ENCODE measurements at regions not wholly inside any gene's neighbourhood (a gene's known extent, or its start where the extent isn't known, plus 50 kb on each side); places are given as distances from the start of the nearest gene placed in this dataset.
"Not testable (repeated sequence)": the region's sequence is repeated elsewhere in the genome, so short reads cannot be mapped to it uniquely, and the experiment has no call there.

DNA sequence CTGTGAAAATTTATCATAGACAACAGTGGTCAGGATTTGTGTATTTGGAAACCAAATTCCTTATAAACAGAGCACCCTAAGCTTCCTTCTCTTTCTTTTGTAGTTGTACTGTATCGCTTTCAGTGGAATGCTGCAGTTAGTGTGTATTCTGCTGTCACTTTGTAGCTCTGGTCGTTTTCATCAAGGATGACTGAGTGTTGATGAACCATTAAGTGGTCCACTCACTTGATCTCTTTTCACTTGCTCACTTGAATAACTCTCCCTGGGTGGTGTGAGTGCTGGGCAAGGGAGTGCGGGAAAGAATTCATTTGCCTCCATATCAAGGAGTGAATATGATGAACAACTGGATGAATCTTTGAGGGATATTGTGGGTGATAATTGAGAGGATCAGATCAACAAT lies 1225.7 kb upstream of the WWC1 start:
- no peak for DNase-seq (ENCODE audit: low read depth)
- TF ChIP-seq, protein P1, sequence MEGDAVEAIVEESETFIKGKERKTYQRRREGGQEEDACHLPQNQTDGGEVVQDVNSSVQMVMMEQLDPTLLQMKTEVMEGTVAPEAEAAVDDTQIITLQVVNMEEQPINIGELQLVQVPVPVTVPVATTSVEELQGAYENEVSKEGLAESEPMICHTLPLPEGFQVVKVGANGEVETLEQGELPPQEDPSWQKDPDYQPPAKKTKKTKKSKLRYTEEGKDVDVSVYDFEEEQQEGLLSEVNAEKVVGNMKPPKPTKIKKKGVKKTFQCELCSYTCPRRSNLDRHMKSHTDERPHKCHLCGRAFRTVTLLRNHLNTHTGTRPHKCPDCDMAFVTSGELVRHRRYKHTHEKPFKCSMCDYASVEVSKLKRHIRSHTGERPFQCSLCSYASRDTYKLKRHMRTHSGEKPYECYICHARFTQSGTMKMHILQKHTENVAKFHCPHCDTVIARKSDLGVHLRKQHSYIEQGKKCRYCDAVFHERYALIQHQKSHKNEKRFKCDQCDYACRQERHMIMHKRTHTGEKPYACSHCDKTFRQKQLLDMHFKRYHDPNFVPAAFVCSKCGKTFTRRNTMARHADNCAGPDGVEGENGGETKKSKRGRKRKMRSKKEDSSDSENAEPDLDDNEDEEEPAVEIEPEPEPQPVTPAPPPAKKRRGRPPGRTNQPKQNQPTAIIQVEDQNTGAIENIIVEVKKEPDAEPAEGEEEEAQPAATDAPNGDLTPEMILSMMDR (IDR thresholded peaks at IDR 0.05; ENCODE audit: insufficient read depth, low read length): no peak
- H3K4me3 ChIP-seq (ENCODE audit: low read depth, low read length): no peak overlapping the region

DNA sequence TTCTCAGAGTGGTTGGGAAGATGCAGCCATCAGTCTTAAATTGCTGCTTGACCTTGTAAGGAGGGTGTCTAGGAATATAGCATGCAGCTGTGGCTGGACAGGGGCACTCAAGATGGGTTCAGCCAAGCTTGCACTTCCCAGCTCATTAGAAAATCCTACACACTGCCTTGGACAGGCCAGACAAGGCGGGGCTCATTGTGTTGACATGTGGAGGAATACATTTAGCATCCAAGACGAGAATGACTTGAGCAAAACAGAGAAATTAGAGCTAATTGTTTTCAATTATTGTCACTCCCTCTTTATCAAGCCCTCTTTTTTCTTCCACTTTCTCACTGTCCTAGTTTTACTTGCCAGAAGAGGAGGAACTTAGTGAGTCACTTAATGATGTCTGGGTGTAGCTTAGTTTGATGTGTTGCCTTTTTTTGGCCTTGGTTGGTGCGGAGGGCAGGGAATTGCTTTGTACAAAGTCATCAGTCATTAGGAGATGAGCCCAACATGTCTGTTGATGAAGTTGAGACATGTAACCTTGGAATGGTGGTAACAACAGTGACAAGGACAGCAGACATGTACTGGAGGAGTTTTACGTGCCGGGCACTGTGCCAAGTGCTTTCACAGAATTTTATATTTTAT lies 1219.3 kb upstream of the WWC1 start:
- TF ChIP-seq, protein P1 (IDR thresholded peaks at IDR 0.05; ENCODE audit: insufficient read depth, low read length): no peak
- DNase-seq (ENCODE audit: low read depth): no peak
- H3K4me3 ChIP-seq (ENCODE audit: low read depth, low read length): no peak overlapping the region

DNA sequence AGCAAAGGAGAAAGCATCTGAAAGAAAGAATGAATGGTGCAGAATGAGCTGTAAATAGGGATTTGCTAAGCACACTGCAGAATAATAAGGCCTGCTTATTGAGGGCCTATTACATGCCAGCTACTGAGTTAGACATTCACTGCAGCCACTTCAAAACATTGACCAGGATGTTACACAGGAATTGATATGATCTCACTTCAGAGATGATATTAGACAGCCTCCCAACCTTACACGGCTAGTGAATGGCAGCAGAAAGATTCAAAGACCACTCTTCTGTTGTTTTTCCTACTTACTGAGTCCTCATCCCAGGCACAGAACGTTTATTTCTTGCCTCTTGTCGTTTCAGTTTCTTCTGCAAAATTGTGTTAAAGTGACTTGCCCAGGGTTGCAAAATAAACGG lies 1209.9 kb upstream of the WWC1 start:
- TF ChIP-seq, protein P1 (IDR thresholded peaks at IDR 0.05; ENCODE audit: insufficient read depth, low read length): no peak
- DNase-seq (ENCODE audit: low read depth): no peak
- no peak overlapping the region for H3K4me3 ChIP-seq (ENCODE audit: low read depth, low read length)

DNA sequence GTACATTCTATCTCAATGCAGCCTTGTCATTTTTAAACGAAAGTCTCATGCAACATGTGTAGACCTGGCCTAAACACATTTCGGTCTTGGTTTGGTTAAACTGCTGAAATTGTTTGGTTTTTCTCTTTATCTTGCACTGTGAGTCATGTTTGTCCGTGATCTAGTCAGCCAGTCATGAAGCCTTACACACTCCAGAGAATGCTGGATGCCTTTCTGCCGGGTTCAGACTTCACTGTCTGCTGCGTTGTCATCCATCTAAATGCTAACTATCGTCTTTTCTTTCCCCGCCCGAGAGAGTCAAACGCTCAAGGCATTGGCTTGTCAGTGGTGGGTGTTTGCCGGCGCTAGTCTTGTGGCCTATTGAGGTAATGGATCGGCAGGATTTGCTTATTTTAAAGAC lies 1194.6 kb upstream of the WWC1 start:
- TF ChIP-seq, protein P1 (IDR thresholded peaks at IDR 0.05; ENCODE audit: insufficient read depth, low read length): no peak
- DNase-seq (ENCODE audit: low read depth): no peak
- no peak overlapping the region for H3K4me3 ChIP-seq (ENCODE audit: low read depth, low read length)

DNA sequence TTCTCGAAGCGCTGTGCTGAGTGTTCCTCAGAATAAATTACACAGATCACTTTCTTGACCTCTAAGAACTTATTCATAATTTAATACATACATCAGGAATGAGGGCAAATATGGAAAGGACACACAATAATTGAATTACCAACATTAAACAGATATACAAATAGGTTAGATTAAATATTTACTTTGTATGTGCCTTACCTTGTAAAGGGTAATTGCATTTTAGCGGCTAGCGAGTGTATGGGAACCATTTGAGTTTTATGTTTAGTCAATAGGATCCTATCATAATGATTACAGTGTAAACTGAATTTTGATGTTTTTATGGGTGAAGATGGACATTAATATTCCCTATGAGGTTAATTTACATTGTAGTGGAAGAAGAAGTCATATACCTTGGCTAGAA lies 1187.1 kb upstream of the WWC1 start:
- no peak overlapping the region for H3K4me3 ChIP-seq (ENCODE audit: low read depth, low read length)
- DNase-seq (ENCODE audit: low read depth): no peak
- TF ChIP-seq, protein P1 (IDR thresholded peaks at IDR 0.05; ENCODE audit: insufficient read depth, low read length): no peak

DNA sequence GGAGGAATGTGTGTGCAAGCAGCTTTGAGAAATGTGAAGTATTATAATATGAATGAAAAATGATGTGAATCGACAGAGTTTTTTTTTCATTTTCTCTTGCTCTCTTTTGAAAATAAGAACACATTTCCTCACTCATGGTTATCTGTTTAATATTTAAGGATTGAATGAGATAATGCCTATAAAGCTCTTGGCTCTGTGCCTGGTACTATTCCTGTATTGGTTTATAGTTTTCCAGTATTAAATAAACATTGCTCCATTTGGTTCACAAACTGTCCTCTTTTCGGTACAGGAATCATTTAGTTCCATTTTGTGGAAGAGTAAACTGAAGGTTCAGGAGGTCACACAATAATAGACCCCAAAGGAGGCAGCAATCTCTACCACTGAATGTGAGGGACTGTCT lies 1185.5 kb upstream of the WWC1 start:
- TF ChIP-seq, protein P1 (IDR thresholded peaks at IDR 0.05; ENCODE audit: insufficient read depth, low read length): no peak
- no peak overlapping the region for H3K4me3 ChIP-seq (ENCODE audit: low read depth, low read length)
- no peak for DNase-seq (ENCODE audit: low read depth)

DNA sequence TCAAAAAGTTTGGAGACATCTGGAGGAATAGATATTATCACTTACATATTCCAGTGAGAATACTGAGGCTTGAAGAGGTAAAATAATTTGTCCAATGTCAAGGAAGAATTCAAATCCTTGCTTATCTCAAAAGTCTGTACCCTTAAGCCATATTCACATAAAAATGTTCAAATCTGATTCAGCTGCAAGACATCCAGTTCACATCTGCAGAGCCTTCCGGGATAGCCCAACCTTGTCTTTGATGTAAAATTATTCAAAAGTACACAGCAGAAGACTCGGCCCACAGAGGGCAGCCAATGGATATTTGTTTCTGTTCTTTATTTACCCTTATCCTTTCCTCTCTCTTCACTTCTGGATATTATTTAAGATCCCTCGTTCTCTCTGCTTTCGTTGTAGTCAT lies 1183.8 kb upstream of the WWC1 start:
- H3K4me3 ChIP-seq (ENCODE audit: low read depth, low read length): no peak overlapping the region
- TF ChIP-seq, protein P1 (IDR thresholded peaks at IDR 0.05; ENCODE audit: insufficient read depth, low read length): no peak
- no peak for DNase-seq (ENCODE audit: low read depth)

DNA sequence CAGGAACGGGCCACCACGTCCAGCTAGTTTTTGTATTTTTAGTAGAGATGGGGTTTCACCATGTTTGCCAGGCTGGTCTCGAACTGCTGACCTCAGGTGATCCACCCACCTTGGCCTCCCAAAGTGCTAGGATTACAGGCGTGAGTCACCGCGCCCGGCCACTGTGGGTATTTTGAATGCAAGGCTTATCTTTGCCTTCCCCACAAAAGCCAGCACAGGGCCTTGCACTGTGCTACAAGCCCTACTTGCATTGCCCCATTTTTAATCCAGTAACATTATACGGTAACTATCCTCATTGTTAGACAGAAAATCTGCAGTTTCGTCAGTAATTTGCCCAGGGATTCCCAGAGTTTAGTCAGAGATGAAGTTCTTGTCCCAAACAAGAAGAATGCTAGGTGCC lies 1183.2 kb upstream of the WWC1 start:
- not testable (repeated sequence) for H3K4me3 ChIP-seq (ENCODE audit: low read depth, low read length); DNase-seq (ENCODE audit: low read depth)
